Upper lobe of left lung (tissue), 6 donors: ENCODE measurements at regions not wholly inside any gene's neighbourhood (a gene's known extent, or its start where the extent isn't known, plus 50 kb on each side); places are given as distances from the start of the nearest gene placed in this dataset.

Source experiments
- ATAC-seq, 2 donors: fragments of 200-7000 bp; cut with Tn5 transposase; one replicate each; pipeline ENCODE4 v1.9.1; 2022; ENCODE audit warnings: mild to moderate bottlenecking in 2 of 2, moderate library complexity in 2 of 2; ENCODE audit not compliant: low FRiP score in 2 of 2
- DNase-seq, 2 donors: peaks; one replicate each; pipeline ENCODE4 v3.0.0-alpha.2; 2019 to 2020
- H3K27ac ChIP-seq, 4 donors: fragments of 200-600 bp; sonication (generic); one replicate each; pipeline ENCODE4 v1.5.1; 2016 to 2019
- H3K27me3 ChIP-seq, 4 donors: fragments of 200-600 bp; sonication (generic); one replicate each; pipeline ENCODE4 v1.5.1; 2017 to 2019
- H3K36me3 ChIP-seq, 4 donors: fragments of 200-600 bp; sonication (generic); one replicate each; pipeline ENCODE4 v1.5.1; 2016 to 2019
- H3K4me1 ChIP-seq, 4 donors: fragments of 200-600 bp; sonication (generic); one replicate each; pipeline ENCODE4 v1.5.1; 2018 to 2019
- H3K4me3 ChIP-seq, 4 donors: fragments of 200-600 bp; sonication (generic); one replicate each; pipeline ENCODE4 v1.5.1; 2017 to 2019; ENCODE audit warnings: mild to moderate bottlenecking in 2 of 4, moderate library complexity in 1 of 4
- H3K9me3 ChIP-seq, 4 donors: fragments of 200-600 bp; sonication (generic); one replicate each; pipeline ENCODE4 v1.5.1; 2018 to 2019
- CTCF ChIP-seq, 6 experiments: fragments of 450-650 bp in 4 of 6; fragments of 200-600 bp in 2 of 6; sonication (generic) in 2 of 6; IDR thresholded peaks; one replicate each; pipeline ENCODE4 v1.5.1; 2016 to 2019; ENCODE audit warnings: antibody characterized with exemption in 6 of 6
- EP300 ChIP-seq, 4 donors: sonication (generic); formaldehyde crosslinking; IDR thresholded peaks; one replicate each; pipeline ENCODE4 v1.5.1; 2017; ENCODE audit warnings: antibody characterized with exemption in 4 of 4, control low read depth in 2 of 4
- POLR2A ChIP-seq, 4 donors: fragments of 450-650 bp; IDR thresholded peaks; one replicate each; pipeline ENCODE4 v1.5.1; 2016 to 2017; ENCODE audit warnings: antibody characterized with exemption in 4 of 4, mild to moderate bottlenecking in 2 of 4
- POLR2AphosphoS5 ChIP-seq, 2 donors: sonication (generic); formaldehyde crosslinking; IDR thresholded peaks; one replicate each; pipeline ENCODE4 v1.5.1; 2017; ENCODE audit warnings: antibody characterized with exemption in 2 of 2
- WGBS, 2 donors: methylation state at CpG; one replicate each; pipeline ENCODE4 v1.1.5; 2017 to 2018; 5-methylcytosine and 5-hydroxymethylcytosine counted together
- donor health status: DM: no; HTN: no; CAD: no; lungs with moderate emphysema.
- donor health status: DM: no; HTN: yes; CAD: no; lungs with severe emphysema.

- DNase-seq (no peak), ATAC-seq (no peak)
- Histone ChIP-seq H3K9me3 (no peaks in the 10 kb centered on the region), H3K4me3 (no peak overlapping the region), H3K36me3 (no peaks in the 10 kb centered on the region), H3K27ac (no peak overlapping the region), H3K27me3 (no peaks in the 10 kb centered on the region), H3K4me1 (no peaks in the 10 kb centered on the region)
- WGBS, 2 donors, result 90 to 91% methylated on average over 6 of the region's 6 CpGs
- TF ChIP-seq EP300 (IDR thresholded peaks at IDR 0.05) (no peak), POLR2AphosphoS5 (IDR thresholded peaks at IDR 0.05) (no peak), POLR2A (IDR thresholded peaks at IDR 0.05) (no peak), CTCF (IDR thresholded peaks at IDR 0.05) (no peak)
These were observed 177.7 kb upstream of the FRMD6 start for GRCh38 chr14:51473808-51474565.

- no peak for DNase-seq
- no peaks in the 10 kb centered on the region for H3K36me3 ChIP-seq
- H3K4me3 ChIP-seq, result no peak overlapping the region
- TF ChIP-seq EP300 (IDR thresholded peaks at IDR 0.05) (no peak), POLR2AphosphoS5 (IDR thresholded peaks at IDR 0.05) (no peak)
- ATAC-seq, result no peak
- H3K27me3 ChIP-seq, result no peaks in the 10 kb centered on the region
- H3K4me1 ChIP-seq, result no peaks in the 10 kb centered on the region
- H3K27ac ChIP-seq, result no peak overlapping the region
- no peaks in the 10 kb centered on the region for H3K9me3 ChIP-seq
These were observed 176.9 kb upstream of the FRMD6 start for GRCh38 chr14:51474854-51475253.

GRCh38 chr14:51478175-51478621, 173.5 kb upstream of the FRMD6 start:
- WGBS, 2 donors, result 81 to 85% methylated on average over 4 of the region's 4 CpGs
- Histone ChIP-seq H3K4me3 (no peak overlapping the region), H3K27ac (no peak overlapping the region), H3K4me1 (no peaks in the 10 kb centered on the region), H3K36me3 (no peaks in the 10 kb centered on the region), H3K9me3 (no peaks in the 10 kb centered on the region), H3K27me3 (no peaks in the 10 kb centered on the region)
- TF ChIP-seq CTCF (IDR thresholded peaks at IDR 0.05) (no peak), EP300 (IDR thresholded peaks at IDR 0.05) (no peak), POLR2A (IDR thresholded peaks at IDR 0.05) (no peak), POLR2AphosphoS5 (IDR thresholded peaks at IDR 0.05) (no peak)
- no peak for DNase-seq
- no peak for ATAC-seq

GRCh38 chr14:51479584-51480325, 172.0 kb upstream of the FRMD6 start:
- Histone ChIP-seq H3K36me3 (no peaks in the 10 kb centered on the region), H3K9me3 (no peaks in the 10 kb centered on the region), H3K4me3 (no peak overlapping the region), H3K27ac (no peak overlapping the region), H3K4me1 (no peaks in the 10 kb centered on the region), H3K27me3 (no peaks in the 10 kb centered on the region)
- no peak for DNase-seq
- WGBS, 2 donors, result 73 to 76% methylated on average over 2 of the region's 2 CpGs
- TF ChIP-seq POLR2AphosphoS5 (IDR thresholded peaks at IDR 0.05), result no peak
- no peak for TF ChIP-seq POLR2A (IDR thresholded peaks at IDR 0.05)
- no peak for TF ChIP-seq CTCF (IDR thresholded peaks at IDR 0.05)
- TF ChIP-seq EP300 (IDR thresholded peaks at IDR 0.05), result no peak
- peak in 1 of 2 donors; percentile 88 for ATAC-seq

- no peak for TF ChIP-seq CTCF (IDR thresholded peaks at IDR 0.05)
- TF ChIP-seq POLR2A (IDR thresholded peaks at IDR 0.05), result no peak
- TF ChIP-seq POLR2AphosphoS5 (IDR thresholded peaks at IDR 0.05), result no peak
- TF ChIP-seq EP300 (IDR thresholded peaks at IDR 0.05), result no peak
- WGBS, 2 donors, result 80 to 83% methylated on average over 2 to 4 of the region's 4 CpGs
- DNase-seq (no peak), ATAC-seq (no peak)
- Histone ChIP-seq H3K27me3 (no peaks in the 10 kb centered on the region), H3K36me3 (no peaks in the 10 kb centered on the region), H3K9me3 (no peaks in the 10 kb centered on the region), H3K27ac (no peak overlapping the region), H3K4me1 (no peaks in the 10 kb centered on the region), H3K4me3 (no peak overlapping the region)
These were observed 170.1 kb upstream of the FRMD6 start for GRCh38 chr14:51481643-51482042.
